ENCODE measurements at regions not wholly inside any gene's neighbourhood (a gene's known extent, or its start where the extent isn't known, plus 50 kb on each side); places are given as distances from the start of the nearest gene placed in this dataset.
"Not testable (repeated sequence)": the region's sequence is repeated elsewhere in the genome, so short reads cannot be mapped to it uniquely, and the experiment has no call there.

GRCh38 chr10:117807441-117807840, 239.3 kb downstream of the RAB11FIP2 start:
- H3K9me3 ChIP-seq: peaks cover 0 to 17% (median 0%) of the 10 kb centered on the region in 4 donors
- H3K4me1 ChIP-seq: no peaks in the 10 kb centered on the region
- no peaks in the 10 kb centered on the region for H3K27me3 ChIP-seq
- TF ChIP-seq, protein P1, sequence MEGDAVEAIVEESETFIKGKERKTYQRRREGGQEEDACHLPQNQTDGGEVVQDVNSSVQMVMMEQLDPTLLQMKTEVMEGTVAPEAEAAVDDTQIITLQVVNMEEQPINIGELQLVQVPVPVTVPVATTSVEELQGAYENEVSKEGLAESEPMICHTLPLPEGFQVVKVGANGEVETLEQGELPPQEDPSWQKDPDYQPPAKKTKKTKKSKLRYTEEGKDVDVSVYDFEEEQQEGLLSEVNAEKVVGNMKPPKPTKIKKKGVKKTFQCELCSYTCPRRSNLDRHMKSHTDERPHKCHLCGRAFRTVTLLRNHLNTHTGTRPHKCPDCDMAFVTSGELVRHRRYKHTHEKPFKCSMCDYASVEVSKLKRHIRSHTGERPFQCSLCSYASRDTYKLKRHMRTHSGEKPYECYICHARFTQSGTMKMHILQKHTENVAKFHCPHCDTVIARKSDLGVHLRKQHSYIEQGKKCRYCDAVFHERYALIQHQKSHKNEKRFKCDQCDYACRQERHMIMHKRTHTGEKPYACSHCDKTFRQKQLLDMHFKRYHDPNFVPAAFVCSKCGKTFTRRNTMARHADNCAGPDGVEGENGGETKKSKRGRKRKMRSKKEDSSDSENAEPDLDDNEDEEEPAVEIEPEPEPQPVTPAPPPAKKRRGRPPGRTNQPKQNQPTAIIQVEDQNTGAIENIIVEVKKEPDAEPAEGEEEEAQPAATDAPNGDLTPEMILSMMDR (IDR thresholded peaks at IDR 0.05): no peak
- no peak for TF ChIP-seq EP300 (IDR thresholded peaks at IDR 0.05)
- no peak for TF ChIP-seq POLR2A (IDR thresholded peaks at IDR 0.05)
- no peak for DNase-seq (ENCODE audit: low spot score in 2 of 2)
- H3K4me3 ChIP-seq: no peak overlapping the region
- H3K27ac ChIP-seq: no peak overlapping the region
- H3K36me3 ChIP-seq: no peaks in the 10 kb centered on the region
- 50 to 59% methylated on average over 4 of the region's 4 CpGs for WGBS, 2 donors

- WGBS, 2 donors: 64 to 66% methylated on average over 2 of the region's 2 CpGs
- H3K4me3 ChIP-seq; H3K27me3 ChIP-seq; DNase-seq (ENCODE audit: low spot score in 2 of 2); H3K36me3 ChIP-seq; H3K9me3 ChIP-seq; H3K4me1 ChIP-seq; H3K27ac ChIP-seq: not testable (repeated sequence)
Observed at GRCh38 chr10:117815816-117816215, 230.9 kb downstream of the RAB11FIP2 start.

DNA sequence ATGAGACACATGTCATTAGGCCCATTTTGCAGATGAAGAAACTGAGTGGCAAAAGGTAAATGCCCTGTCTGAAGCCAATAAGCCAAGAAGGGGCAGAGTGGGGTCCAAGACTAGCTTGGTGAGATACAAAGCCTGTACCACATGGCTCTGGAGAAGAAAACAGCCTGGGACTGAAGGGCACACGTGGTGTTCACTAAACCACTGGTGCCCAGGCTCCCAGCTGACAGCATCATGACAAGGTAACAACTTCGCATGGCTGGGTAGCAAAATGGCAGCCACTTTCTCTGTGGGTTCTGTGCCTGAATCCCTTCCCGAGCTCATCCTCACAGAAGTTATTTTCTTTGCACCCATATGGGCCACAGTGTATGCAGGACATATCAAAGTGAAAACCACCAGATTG, 229.6 kb downstream of the RAB11FIP2 start:
- Histone ChIP-seq H3K36me3 (no peaks in the 10 kb centered on the region), H3K27ac (no peak overlapping the region), H3K27me3 (peaks cover 0 to 4% of the 10 kb centered on the region in 2 donors), H3K4me3 (no peak overlapping the region), H3K9me3 (peaks cover 0 to 2% (median 0%) of the 10 kb centered on the region in 4 donors), H3K4me1 (no peaks in the 10 kb centered on the region)
- TF ChIP-seq EP300 (IDR thresholded peaks at IDR 0.05): no peak
- TF ChIP-seq, protein P1 (IDR thresholded peaks at IDR 0.05): no peak
- no peak for TF ChIP-seq POLR2A (IDR thresholded peaks at IDR 0.05)
- no peak for DNase-seq (ENCODE audit: low spot score in 2 of 2)
- WGBS, 2 donors: 91 to 100% methylated on average over 3 of the region's 3 CpGs

DNA sequence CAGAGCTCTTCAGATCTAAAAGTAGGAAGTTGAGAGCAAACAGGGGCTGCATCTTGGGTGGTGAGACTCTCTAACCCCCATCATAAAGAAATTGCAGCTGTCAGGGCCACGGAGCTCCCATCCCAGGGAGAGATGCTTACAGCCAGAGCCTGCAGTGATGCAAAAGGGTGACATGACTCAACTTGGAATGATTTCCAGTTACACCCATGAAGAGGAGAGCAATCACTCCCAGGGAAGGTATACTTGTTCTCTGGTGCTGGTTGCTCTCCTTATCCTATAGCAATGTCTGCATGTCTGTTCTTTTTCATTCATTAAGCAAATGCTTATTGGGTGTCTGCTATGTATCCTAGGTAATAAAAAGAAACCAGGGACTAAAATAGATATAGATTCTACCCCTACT, 228.0 kb downstream of the RAB11FIP2 start:
- no peak for TF ChIP-seq POLR2A (IDR thresholded peaks at IDR 0.05)
- no peak for TF ChIP-seq EP300 (IDR thresholded peaks at IDR 0.05)
- TF ChIP-seq, protein P1 (IDR thresholded peaks at IDR 0.05): no peak
- no peak for DNase-seq (ENCODE audit: low spot score in 2 of 2)
- 55 to 71% methylated on average over 1 of the region's 1 CpG for WGBS, 2 donors
- Histone ChIP-seq H3K4me3 (no peak overlapping the region), H3K27ac (no peak overlapping the region), H3K4me1 (no peaks in the 10 kb centered on the region), H3K36me3 (no peaks in the 10 kb centered on the region), H3K9me3 (no peaks in the 10 kb centered on the region), H3K27me3 (peaks cover 0 to 4% of the 10 kb centered on the region in 2 donors)

GRCh38 chr10:117819304-117819703, 227.4 kb downstream of the RAB11FIP2 start:
- DNase-seq (ENCODE audit: low spot score in 2 of 2): no peak

More at GRCh38 chr10:117819304-117819703, 227.4 kb downstream of the RAB11FIP2 start:
- H3K4me3 ChIP-seq: no peak overlapping the region
- no peaks in the 10 kb centered on the region for H3K36me3 ChIP-seq
- WGBS, 2 donors: 41 to 45% methylated on average over 4 of the region's 4 CpGs
- H3K27me3 ChIP-seq: peaks cover 0 to 4% of the 10 kb centered on the region in 2 donors
- no peak overlapping the region for H3K27ac ChIP-seq
- no peaks in the 10 kb centered on the region for H3K9me3 ChIP-seq
- TF ChIP-seq EP300 (IDR thresholded peaks at IDR 0.05): no peak
- TF ChIP-seq, protein P1 (IDR thresholded peaks at IDR 0.05): no peak
- no peak for TF ChIP-seq POLR2A (IDR thresholded peaks at IDR 0.05)
- H3K4me1 ChIP-seq: no peaks in the 10 kb centered on the region
